Cardiac muscle cell (in vitro differentiated cells and primary cell): ENCODE measurements at regions not wholly inside any gene's neighbourhood (a gene's known extent, or its start where the extent isn't known, plus 50 kb on each side); places are given as distances from the start of the nearest gene placed in this dataset.
"Not testable (repeated sequence)": the region's sequence is repeated elsewhere in the genome, so short reads cannot be mapped to it uniquely, and the experiment has no call there.

Experiments
- DNase-seq, 2 donors: peaks; one replicate each; pipeline versions ENCODE4 v3.0.0 to v3.0.0-alpha.2; 2010 to 2017; ENCODE audit warnings: low read depth in 1 of 2, low spot score in 1 of 2
- H3K27ac ChIP-seq: fragments of 200-600 bp; sonication (generic); 2 replicates; pipeline ENCODE4 v1.5.1; 2016
- H3K27me3 ChIP-seq: fragments of 200-600 bp; sonication (generic); 2 replicates; pipeline ENCODE4 v1.6.0; 2016; ENCODE audit warnings: control low read depth
- H3K36me3 ChIP-seq: fragments of 200-600 bp; sonication (generic); 2 replicates; pipeline ENCODE4 v1.5.1; 2016; ENCODE audit warnings: control low read depth
- H3K4me1 ChIP-seq: fragments of 200-600 bp; sonication (generic); 2 replicates; pipeline ENCODE4 v1.8.1; 2017; ENCODE audit warnings: low read depth, mild to moderate bottlenecking, mixed run types
- H3K4me3 ChIP-seq: fragments of 200-600 bp; sonication (generic); 2 replicates; pipeline ENCODE4 v1.5.1; 2016; ENCODE audit warnings: mild to moderate bottlenecking
- H3K9me3 ChIP-seq: fragments of 200-600 bp; sonication (generic); 2 replicates; pipeline ENCODE4 v1.5.1; 2017; ENCODE audit warnings: low read depth, mild to moderate bottlenecking, control low read depth
- TF ChIP-seq, protein P1 (sequence below): IDR thresholded peaks from 2 replicates; pipeline ENCODE4 v1.5.1; 2012; ENCODE audit warnings: low read depth, mild to moderate bottlenecking, low read length

GRCh38 chr14:43135877-43136411, 1371.1 kb downstream of the FSCB start:
- no peak for DNase-seq
- no peaks in the 10 kb centered on the region for H3K9me3 ChIP-seq
- no peaks in the 10 kb centered on the region for H3K4me1 ChIP-seq
- H3K36me3 ChIP-seq: no peaks in the 10 kb centered on the region
- TF ChIP-seq, protein P1, sequence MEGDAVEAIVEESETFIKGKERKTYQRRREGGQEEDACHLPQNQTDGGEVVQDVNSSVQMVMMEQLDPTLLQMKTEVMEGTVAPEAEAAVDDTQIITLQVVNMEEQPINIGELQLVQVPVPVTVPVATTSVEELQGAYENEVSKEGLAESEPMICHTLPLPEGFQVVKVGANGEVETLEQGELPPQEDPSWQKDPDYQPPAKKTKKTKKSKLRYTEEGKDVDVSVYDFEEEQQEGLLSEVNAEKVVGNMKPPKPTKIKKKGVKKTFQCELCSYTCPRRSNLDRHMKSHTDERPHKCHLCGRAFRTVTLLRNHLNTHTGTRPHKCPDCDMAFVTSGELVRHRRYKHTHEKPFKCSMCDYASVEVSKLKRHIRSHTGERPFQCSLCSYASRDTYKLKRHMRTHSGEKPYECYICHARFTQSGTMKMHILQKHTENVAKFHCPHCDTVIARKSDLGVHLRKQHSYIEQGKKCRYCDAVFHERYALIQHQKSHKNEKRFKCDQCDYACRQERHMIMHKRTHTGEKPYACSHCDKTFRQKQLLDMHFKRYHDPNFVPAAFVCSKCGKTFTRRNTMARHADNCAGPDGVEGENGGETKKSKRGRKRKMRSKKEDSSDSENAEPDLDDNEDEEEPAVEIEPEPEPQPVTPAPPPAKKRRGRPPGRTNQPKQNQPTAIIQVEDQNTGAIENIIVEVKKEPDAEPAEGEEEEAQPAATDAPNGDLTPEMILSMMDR: no peak
- no peak overlapping the region for H3K27ac ChIP-seq
- no peaks in the 10 kb centered on the region for H3K27me3 ChIP-seq
- no peak overlapping the region for H3K4me3 ChIP-seq

GRCh38 chr14:43132441-43132840, 1374.6 kb downstream of the FSCB start:
- TF ChIP-seq, protein P1: no peak
- no peak overlapping the region for H3K27ac ChIP-seq
- DNase-seq: no peak
- no peaks in the 10 kb centered on the region for H3K9me3 ChIP-seq
- H3K27me3 ChIP-seq: no peaks in the 10 kb centered on the region
- H3K4me1 ChIP-seq: no peaks in the 10 kb centered on the region
- H3K36me3 ChIP-seq: no peaks in the 10 kb centered on the region
- no peak overlapping the region for H3K4me3 ChIP-seq

GRCh38 chr14:43128429-43128828, 1378.7 kb downstream of the FSCB start:
- not testable (repeated sequence) for H3K27ac ChIP-seq, H3K27me3 ChIP-seq, H3K4me1 ChIP-seq, H3K9me3 ChIP-seq, DNase-seq, H3K4me3 ChIP-seq, H3K36me3 ChIP-seq

DNA sequence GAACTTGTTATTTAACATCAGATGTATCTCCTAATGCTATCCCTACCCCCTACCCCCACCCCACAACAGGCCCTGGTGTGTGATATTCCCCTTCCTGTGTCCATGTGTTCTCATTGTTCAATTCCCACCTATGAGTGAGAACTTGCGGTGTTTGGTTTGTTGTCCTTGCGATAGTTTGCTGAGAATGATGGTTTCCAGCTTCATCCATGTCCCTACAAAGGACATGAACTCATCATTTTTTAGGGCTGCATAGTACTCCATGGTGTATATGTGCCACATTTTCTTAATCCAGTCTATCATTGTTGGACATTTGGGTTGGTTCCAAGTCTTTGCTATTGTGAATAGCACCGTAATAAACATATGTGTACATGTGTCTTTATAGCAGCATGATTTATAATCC, 1379.2 kb downstream of the FSCB start:
- not testable (repeated sequence) for DNase-seq, H3K4me1 ChIP-seq, H3K36me3 ChIP-seq, H3K27ac ChIP-seq, H3K4me3 ChIP-seq, H3K9me3 ChIP-seq, H3K27me3 ChIP-seq

GRCh38 chr14:43123544-43123943, 1383.5 kb downstream of the FSCB start:
- Histone ChIP-seq H3K4me3 (no peak overlapping the region), H3K27ac (no peak overlapping the region), H3K4me1 (no peaks in the 10 kb centered on the region), H3K36me3 (no peaks in the 10 kb centered on the region), H3K27me3 (no peaks in the 10 kb centered on the region), H3K9me3 (no peaks in the 10 kb centered on the region)
- TF ChIP-seq, protein P1: no peak
- no peak for DNase-seq

DNA sequence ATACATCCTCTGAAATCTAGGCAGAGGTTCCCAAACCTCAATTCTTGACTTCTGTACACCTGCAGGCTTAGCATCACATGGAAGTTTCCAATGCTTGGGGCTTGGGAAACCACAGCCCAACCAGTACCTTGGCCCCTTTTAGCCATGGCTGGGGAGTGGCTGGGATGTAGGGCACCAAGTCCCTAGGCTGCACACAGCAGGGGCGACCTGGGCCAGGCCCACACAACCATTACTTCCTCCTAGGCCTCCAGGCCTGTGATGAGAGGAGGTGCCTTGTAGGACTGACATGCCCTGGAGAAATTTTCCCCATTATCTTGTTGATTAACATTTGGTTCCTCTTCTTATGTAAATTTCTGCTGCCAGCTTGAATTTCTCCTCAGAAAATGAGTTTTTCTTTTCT, 1387.4 kb downstream of the FSCB start:
- DNase-seq: no peak
- no peak overlapping the region for H3K4me3 ChIP-seq
- H3K27ac ChIP-seq: no peak overlapping the region
- H3K36me3 ChIP-seq: no peaks in the 10 kb centered on the region
- TF ChIP-seq, protein P1: no peak
- no peaks in the 10 kb centered on the region for H3K27me3 ChIP-seq
- no peaks in the 10 kb centered on the region for H3K4me1 ChIP-seq
- no peaks in the 10 kb centered on the region for H3K9me3 ChIP-seq

GRCh38 chr14:43116341-43116740, 1390.7 kb downstream of the FSCB start:
- Histone ChIP-seq H3K27ac (no peak overlapping the region), H3K9me3 (no peaks in the 10 kb centered on the region), H3K27me3 (no peaks in the 10 kb centered on the region), H3K36me3 (no peaks in the 10 kb centered on the region), H3K4me1 (no peaks in the 10 kb centered on the region), H3K4me3 (no peak overlapping the region)
- no peak for DNase-seq
- TF ChIP-seq, protein P1: no peak
